ENCODE measurements at regions not wholly inside any gene's neighbourhood (a gene's known extent, or its start where the extent isn't known, plus 50 kb on each side); places are given as distances from the start of the nearest gene placed in this dataset.
"Not testable (repeated sequence)": the region's sequence is repeated elsewhere in the genome, so short reads cannot be mapped to it uniquely, and the experiment has no call there.

DNA sequence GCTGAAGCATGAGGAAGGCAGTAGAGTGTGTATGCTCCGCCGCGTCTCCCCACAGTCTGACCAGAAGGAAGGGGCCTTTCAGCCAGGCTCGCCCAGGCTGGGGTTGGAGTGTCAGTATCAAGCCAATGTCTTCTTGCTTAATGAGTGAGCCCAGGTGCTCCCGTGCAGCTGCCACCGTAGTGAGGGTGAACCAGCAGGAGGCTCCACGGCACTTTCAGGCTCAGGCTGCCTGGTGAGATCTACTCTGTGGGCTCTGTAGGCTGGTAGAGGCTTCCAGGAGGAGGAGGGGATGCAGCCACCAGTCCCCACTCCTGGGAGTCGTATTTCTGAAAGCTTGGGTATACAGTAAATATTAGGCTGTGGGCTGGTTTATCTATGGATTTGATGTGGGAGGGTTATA, 98.1 kb upstream of the ADCY2 start:
- POLR2A ChIA-PET; H3K27ac ChIP-seq; DNase-seq (ENCODE audit: low read depth in 1 of 2, low spot score in 1 of 2); H3K4me2 ChIP-seq; H3K4me1 ChIP-seq; H3K9me3 ChIP-seq; H3K4me3 ChIP-seq; CTCF ChIA-PET; FAIRE-seq: not testable (repeated sequence)
- no CpG with 5 or more reads among the region's 8 CpGs for WGBS (ENCODE audit: missing lambda C conversion rate)
- peak in 1 of 2 experiments; percentile 30; a peak in 2 of 6 replicates for ATAC-seq

DNA sequence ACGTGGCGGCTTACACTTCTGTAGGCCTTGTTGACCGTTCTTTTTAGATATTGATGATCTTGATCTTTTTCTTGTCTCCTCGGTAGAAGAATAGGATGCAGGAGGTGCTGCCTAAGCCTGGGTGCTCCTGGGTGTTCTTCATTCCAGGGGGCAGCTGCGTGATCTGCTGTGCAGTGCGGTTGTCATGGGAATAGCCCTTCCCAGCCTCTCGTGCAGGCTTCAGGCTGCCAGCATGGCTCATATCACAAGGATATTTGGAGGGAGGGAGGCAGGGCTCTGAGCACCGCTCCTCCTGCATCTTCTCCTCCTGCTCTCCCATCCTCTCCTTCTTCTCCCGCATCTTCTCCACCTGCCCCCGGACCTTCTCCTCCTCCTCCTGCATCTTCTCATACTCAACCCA, 96.2 kb upstream of the ADCY2 start:
- 64% methylated on average over 10 of the region's 10 CpGs for WGBS (ENCODE audit: missing lambda C conversion rate)
- FAIRE-seq; POLR2A ChIA-PET; H3K4me3 ChIP-seq; CTCF ChIA-PET; H3K9me3 ChIP-seq; DNase-seq (ENCODE audit: low read depth in 1 of 2, low spot score in 1 of 2); H3K4me1 ChIP-seq; ATAC-seq; H3K4me2 ChIP-seq; H3K27ac ChIP-seq: not testable (repeated sequence)

DNA sequence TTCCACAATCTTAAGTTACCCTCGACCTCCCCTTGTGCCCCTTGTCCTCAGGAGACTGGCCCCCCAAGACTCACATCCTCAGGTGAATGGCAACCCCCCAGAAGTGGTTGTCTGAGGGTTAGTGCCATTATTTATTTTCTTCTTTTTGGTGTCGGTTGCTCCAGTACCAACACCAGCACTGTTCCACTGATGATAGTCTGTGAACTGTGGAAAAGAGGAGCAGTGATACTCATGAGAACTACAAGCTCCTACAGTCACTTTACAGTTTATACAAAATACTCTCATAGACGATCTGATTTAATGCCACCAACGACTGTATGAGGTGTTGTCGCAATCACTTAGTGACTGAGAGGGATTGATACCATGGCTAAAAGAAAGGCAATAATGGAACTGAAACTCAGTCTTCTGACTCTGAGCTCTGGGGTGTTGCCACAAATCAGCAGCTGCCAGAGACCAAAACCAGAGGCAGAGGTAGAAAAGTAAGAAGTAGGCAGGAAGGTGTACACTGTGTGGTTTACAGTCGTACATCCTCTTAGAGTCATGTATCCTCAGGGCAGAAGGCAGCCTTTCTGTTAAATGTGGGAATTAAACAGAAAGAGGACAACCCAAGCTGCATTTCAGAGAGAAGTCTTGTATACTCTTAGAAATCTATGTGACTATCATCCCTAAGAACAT, 90.8 kb upstream of the ADCY2 start:
- H3K9me3 ChIP-seq; H3K4me3 ChIP-seq; FAIRE-seq; DNase-seq (ENCODE audit: low read depth in 1 of 2, low spot score in 1 of 2); H3K4me2 ChIP-seq; H3K4me1 ChIP-seq; ATAC-seq; CTCF ChIA-PET; H3K27ac ChIP-seq; POLR2A ChIA-PET: not testable (repeated sequence)
- WGBS (ENCODE audit: missing lambda C conversion rate), result 33% methylated on average over 6 of the region's 6 CpGs

GRCh38 chr5:7306556-7306955, 89.4 kb upstream of the ADCY2 start:
- CTCF ChIA-PET, H3K9me3 ChIP-seq, H3K27ac ChIP-seq, H3K4me1 ChIP-seq, H3K4me3 ChIP-seq, POLR2A ChIA-PET, H3K4me2 ChIP-seq, FAIRE-seq, ATAC-seq: not testable (repeated sequence)
- DNase-seq (ENCODE audit: low read depth in 1 of 2, low spot score in 1 of 2), result peak in 1 of 2 experiments; percentile 35
- 39% methylated on average over 10 of the region's 10 CpGs for WGBS (ENCODE audit: missing lambda C conversion rate)

DNA sequence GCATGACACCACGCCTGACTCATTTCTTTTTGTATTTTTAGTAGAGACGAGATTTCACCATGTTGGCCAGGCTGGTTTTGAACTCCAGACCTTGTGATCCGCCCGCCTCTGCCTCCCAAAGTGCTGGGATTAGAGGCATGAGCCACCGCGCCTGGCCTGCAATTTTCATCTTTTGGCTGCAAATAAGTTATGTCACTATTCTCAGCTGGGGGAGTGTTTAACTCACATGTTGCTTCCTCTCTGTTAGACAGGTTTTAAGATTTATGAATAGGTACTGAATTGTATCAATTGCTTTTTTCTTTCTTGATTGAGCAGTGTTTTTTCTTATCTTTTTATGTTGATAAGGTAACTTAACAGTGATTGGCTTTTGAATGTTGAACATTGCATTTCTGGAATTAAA, 88.2 kb upstream of the ADCY2 start:
- FAIRE-seq, ATAC-seq, CTCF ChIA-PET: not testable (repeated sequence)

DNA sequence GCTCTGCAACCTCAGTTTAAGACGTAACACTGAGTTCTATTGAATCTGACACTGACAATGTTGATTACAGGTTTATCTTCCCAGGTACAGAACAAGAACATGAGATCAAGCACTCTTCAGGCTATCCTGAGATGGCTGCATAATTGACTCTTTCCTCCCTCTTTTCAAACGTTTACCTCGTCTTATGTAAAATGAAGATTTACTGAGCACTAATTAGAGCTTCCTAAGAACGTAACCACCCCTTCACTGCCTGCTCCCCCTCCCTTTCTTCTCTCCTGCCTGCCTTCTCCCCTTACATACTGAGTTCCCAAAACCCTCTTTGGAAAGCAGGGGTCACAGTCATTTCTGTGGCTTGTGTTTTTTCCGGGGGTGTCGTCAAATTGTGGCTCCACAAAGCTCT, 86.2 kb upstream of the ADCY2 start:
- POLR2A ChIA-PET; FAIRE-seq; H3K4me2 ChIP-seq; CTCF ChIA-PET; H3K9me3 ChIP-seq; H3K4me3 ChIP-seq; H3K4me1 ChIP-seq; H3K27ac ChIP-seq; DNase-seq (ENCODE audit: low read depth in 1 of 2, low spot score in 1 of 2); ATAC-seq: not testable (repeated sequence)
- WGBS (ENCODE audit: missing lambda C conversion rate), result under 1% methylated on average over 6 of the region's 6 CpGs

More for the DNA sequence above, 88.2 kb upstream of the ADCY2 start:
- DNase-seq (ENCODE audit: low read depth in 1 of 2, low spot score in 1 of 2); H3K4me2 ChIP-seq; H3K4me1 ChIP-seq; H3K4me3 ChIP-seq; POLR2A ChIA-PET; H3K27ac ChIP-seq; H3K9me3 ChIP-seq: not testable (repeated sequence)
- 50% methylated on average over 6 of the region's 6 CpGs for WGBS (ENCODE audit: missing lambda C conversion rate)

GRCh38 chr5:7310656-7311055, 85.3 kb upstream of the ADCY2 start:
- H3K4me2 ChIP-seq, H3K4me3 ChIP-seq, POLR2A ChIA-PET, ATAC-seq, H3K27ac ChIP-seq, FAIRE-seq, CTCF ChIA-PET, H3K9me3 ChIP-seq, H3K4me1 ChIP-seq: not testable (repeated sequence)
- peak in 1 of 2 experiments; percentile 10 for DNase-seq (ENCODE audit: low read depth in 1 of 2, low spot score in 1 of 2)
- WGBS (ENCODE audit: missing lambda C conversion rate), result 44% methylated on average over 4 of the region's 4 CpGs

- WGBS (ENCODE audit: missing lambda C conversion rate), result 0% methylated on average over 2 of the region's 2 CpGs
- DNase-seq (ENCODE audit: low read depth in 1 of 2, low spot score in 1 of 2), result no peak
- no peak for TF ChIP-seq KDM1A (IDR thresholded peaks at IDR 0.05; ENCODE audit: low read depth)
- TF ChIP-seq ZNF302 (CRISPR knock-in tag; IDR thresholded peaks at IDR 0.05), result no peak
- no peak for TF ChIP-seq SREBF2 (IDR thresholded peaks at IDR 0.05)
- no peak for TF ChIP-seq ESRRA (IDR thresholded peaks at IDR 0.05; ENCODE audit: borderline replicate concordance, low read length)
- no peak for TF ChIP-seq EHF (CRISPR knock-in tag; IDR thresholded peaks at IDR 0.05)
- TF ChIP-seq FOSL2 (IDR thresholded peaks at IDR 0.05), result no peak
- no peak for TF ChIP-seq FOSL2 (CRISPR knock-in tag; IDR thresholded peaks at IDR 0.05)
- TF ChIP-seq CHD4 (IDR thresholded peaks at IDR 0.05; ENCODE audit: borderline replicate concordance), result no peak
- no peak for TF ChIP-seq SMC3 (IDR thresholded peaks at IDR 0.05)
- Histone ChIP-seq H3K4me2 (no peak overlapping the region), H3K9me3 (no peaks in the 10 kb centered on the region), H3K4me1 (no peaks in the 10 kb centered on the region), H3K27ac (no peak overlapping the region), H3K4me3 (no peak overlapping the region)
- no peak for ATAC-seq
- ChIA-PET POLR2A (no interaction called here), CTCF (no interaction called here)
- FAIRE-seq, result no peak
These were observed 80.8 kb upstream of the ADCY2 start for GRCh38 chr5:7315118-7315517.

Measured in A549 (cell line).